Ecto neural progenitor cell (in vitro differentiated cells): ENCODE measurements at regions not wholly inside any gene's neighbourhood (a gene's known extent, or its start where the extent isn't known, plus 50 kb on each side); places are given as distances from the start of the nearest gene placed in this dataset.

ENCODE experiments used
- DNase-seq: peaks from one replicate; pipeline ENCODE4 v3.0.0-alpha.2; 2018; ENCODE audit warnings: low spot score

- no peak for DNase-seq
Observed at GRCh38 chr3:124443446-124443845, 286.8 kb upstream of the UMPS start.

GRCh38 chr3:124444075-124444474 is 286.2 kb upstream of the UMPS start:
- DNase-seq, result no peak

- no peak for DNase-seq
Observed at GRCh38 chr3:124444896-124445295, 285.4 kb upstream of the UMPS start.

- DNase-seq, result no peak
Observed at GRCh38 chr3:124447845-124448244, 282.4 kb upstream of the UMPS start.

- no peak for DNase-seq
Observed at GRCh38 chr3:124448954-124449353, 281.3 kb upstream of the UMPS start.

GRCh38 chr3:124450366-124450765 is 279.9 kb upstream of the UMPS start:
- no peak for DNase-seq

GRCh38 chr3:124451630-124452317 is 278.5 kb upstream of the UMPS start:
- no peak for DNase-seq

GRCh38 chr3:124453189-124453588 is 277.1 kb upstream of the UMPS start:
- DNase-seq, result no peak

- DNase-seq, result no peak
Observed at GRCh38 chr3:124455891-124456290, 274.4 kb upstream of the UMPS start.

GRCh38 chr3:124456506-124456905 is 273.7 kb upstream of the UMPS start:
- DNase-seq, result no peak

GRCh38 chr3:124459678-124460077 is 270.6 kb upstream of the UMPS start:
- DNase-seq, result no peak

GRCh38 chr3:124461126-124461525 is 269.1 kb upstream of the UMPS start:
- DNase-seq, result no peak

- DNase-seq, result no peak
Observed at GRCh38 chr3:124461838-124462632, 268.2 kb upstream of the UMPS start.

GRCh38 chr3:124463234-124463633 is 267.0 kb upstream of the UMPS start:
- no peak for DNase-seq

GRCh38 chr3:124467980-124468902 is 262.0 kb upstream of the UMPS start:
- DNase-seq, result peak; percentile 79

GRCh38 chr3:124469555-124469954 is 260.7 kb upstream of the UMPS start:
- DNase-seq, result no peak

- DNase-seq, result no peak
Observed at GRCh38 chr3:124478830-124479229, 251.4 kb upstream of the UMPS start.

- no peak for DNase-seq
Observed at GRCh38 chr3:124483915-124484470, 246.3 kb upstream of the UMPS start.

- DNase-seq, result no peak
Observed at GRCh38 chr3:124486324-124486723, 243.9 kb upstream of the UMPS start.

GRCh38 chr3:124489506-124489905 is 240.7 kb upstream of the UMPS start:
- DNase-seq, result no peak

- DNase-seq, result no peak
Observed at GRCh38 chr3:124491098-124491497, 239.2 kb upstream of the UMPS start.

GRCh38 chr3:124491875-124492274 is 238.4 kb upstream of the UMPS start:
- DNase-seq, result no peak
